Body of pancreas (tissue), 4 donors: ENCODE measurements at regions not wholly inside any gene's neighbourhood (a gene's known extent, or its start where the extent isn't known, plus 50 kb on each side); places are given as distances from the start of the nearest gene placed in this dataset.

ENCODE experiments used
- POLR2A ChIP-seq, 3 donors: fragments of 450-650 bp; IDR thresholded peaks; one replicate each; pipeline ENCODE4 v1.6.1; 2016; ENCODE audit warnings: antibody characterized with exemption in 3 of 3, mild to moderate bottlenecking in 2 of 3
- TF ChIP-seq, protein P1 (sequence below), 7 experiments: fragments of 450-650 bp in 4 of 7; fragments of 200-600 bp in 3 of 7; sonication (generic) in 3 of 7; IDR thresholded peaks; one replicate each; pipeline ENCODE4 v1.5.1; 2016 to 2019; ENCODE audit warnings: antibody characterized with exemption in 7 of 7

DNA sequence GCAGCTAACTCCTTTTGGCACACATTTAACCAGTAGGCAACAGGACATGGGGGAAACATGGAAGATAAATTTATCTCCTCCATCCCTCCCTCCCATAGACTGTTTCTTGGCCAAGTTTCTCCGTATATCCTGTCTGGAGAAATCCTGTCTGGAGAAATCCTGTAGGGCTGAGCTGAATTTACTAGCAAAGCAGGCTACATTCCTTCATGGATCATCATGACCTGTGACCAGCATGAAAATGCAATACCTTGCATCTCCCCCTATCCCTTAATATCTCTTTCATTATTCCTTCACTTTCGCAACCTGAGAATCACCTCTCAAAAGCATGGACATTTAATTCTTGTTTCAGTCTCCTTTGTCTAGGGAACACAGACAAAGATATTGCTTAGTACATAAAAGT lies 379.1 kb downstream of the PSAT1 start:
- TF ChIP-seq, protein P1, sequence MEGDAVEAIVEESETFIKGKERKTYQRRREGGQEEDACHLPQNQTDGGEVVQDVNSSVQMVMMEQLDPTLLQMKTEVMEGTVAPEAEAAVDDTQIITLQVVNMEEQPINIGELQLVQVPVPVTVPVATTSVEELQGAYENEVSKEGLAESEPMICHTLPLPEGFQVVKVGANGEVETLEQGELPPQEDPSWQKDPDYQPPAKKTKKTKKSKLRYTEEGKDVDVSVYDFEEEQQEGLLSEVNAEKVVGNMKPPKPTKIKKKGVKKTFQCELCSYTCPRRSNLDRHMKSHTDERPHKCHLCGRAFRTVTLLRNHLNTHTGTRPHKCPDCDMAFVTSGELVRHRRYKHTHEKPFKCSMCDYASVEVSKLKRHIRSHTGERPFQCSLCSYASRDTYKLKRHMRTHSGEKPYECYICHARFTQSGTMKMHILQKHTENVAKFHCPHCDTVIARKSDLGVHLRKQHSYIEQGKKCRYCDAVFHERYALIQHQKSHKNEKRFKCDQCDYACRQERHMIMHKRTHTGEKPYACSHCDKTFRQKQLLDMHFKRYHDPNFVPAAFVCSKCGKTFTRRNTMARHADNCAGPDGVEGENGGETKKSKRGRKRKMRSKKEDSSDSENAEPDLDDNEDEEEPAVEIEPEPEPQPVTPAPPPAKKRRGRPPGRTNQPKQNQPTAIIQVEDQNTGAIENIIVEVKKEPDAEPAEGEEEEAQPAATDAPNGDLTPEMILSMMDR (IDR thresholded peaks at IDR 0.05) = no peak
- no peak for TF ChIP-seq POLR2A (IDR thresholded peaks at IDR 0.05)
